ENCODE measurements at regions not wholly inside any gene's neighbourhood (a gene's known extent, or its start where the extent isn't known, plus 50 kb on each side); places are given as distances from the start of the nearest gene placed in this dataset.

DNA sequence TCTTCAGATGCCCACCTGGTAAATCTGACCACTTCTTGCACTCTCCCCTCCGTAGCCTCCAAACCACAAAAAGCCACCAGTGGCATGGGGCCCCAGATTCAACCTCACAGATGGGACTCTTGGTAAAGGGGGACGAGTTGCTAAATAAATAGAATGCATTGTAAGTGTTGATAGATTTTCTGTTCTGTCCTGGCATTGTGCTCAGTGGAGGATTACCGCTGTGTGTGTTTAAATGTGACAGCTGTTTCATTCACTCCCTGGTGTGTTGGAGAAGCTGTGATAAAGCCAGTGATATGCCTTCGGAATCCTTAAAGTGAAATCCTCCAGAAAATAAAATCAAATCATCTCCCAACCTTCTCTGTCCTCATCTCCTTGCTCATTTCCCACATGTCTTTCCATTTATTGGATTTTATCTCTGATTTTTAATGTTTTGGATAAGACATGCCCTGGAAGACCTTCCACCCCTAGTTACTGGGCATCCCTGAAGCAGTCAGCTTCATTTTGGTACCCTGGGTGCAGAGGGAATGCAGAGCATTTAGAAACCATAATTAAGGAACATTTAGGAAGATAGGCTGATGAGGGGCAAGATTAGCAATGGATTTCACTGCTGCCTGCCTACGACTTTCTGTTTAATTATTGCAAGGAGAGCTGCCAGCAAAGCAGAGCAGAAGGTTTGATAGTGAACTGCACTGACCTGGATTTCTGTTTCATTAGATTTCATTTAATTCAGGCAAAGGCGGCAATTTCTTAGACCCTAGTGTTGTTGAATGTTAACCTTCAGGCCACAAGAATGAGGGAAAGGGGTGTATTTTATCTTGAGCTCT is 460.9 kb upstream of the KIRREL3 start:
- Mint-ChIP-seq H3K4me1 (peaks cover 12% of the 10 kb centered on the region), H3K27ac (ENCODE audit: unreplicated experiment) (no peak overlapping the region), H3K4me3 (no peak overlapping the region), H3K27me3 (ENCODE audit: low read depth) (no peaks in the 10 kb centered on the region), H3K36me3 (ENCODE audit: low read depth) (no peaks in the 10 kb centered on the region), H3K9me3 (no peaks in the 10 kb centered on the region)
- no peak for DNase-seq (ENCODE audit: low read depth, low spot score)
- no peak for TF ChIP-seq CTCF (conservative IDR thresholded peaks at IDR 0.05)

- H3K27me3 Mint-ChIP-seq (ENCODE audit: low read depth), result no peaks in the 10 kb centered on the region
- no peaks in the 10 kb centered on the region for H3K36me3 Mint-ChIP-seq (ENCODE audit: low read depth)
- H3K9me3 Mint-ChIP-seq, result no peaks in the 10 kb centered on the region
- DNase-seq (ENCODE audit: low read depth, low spot score), result no peak
- H3K4me1 Mint-ChIP-seq, result peaks cover 24% of the 10 kb centered on the region
- no peak for TF ChIP-seq CTCF (conservative IDR thresholded peaks at IDR 0.05)
- H3K4me3 Mint-ChIP-seq, result no peak overlapping the region
- no peak overlapping the region for H3K27ac Mint-ChIP-seq (ENCODE audit: unreplicated experiment)
Observed at GRCh38 chr11:127458561-127458960, 458.0 kb upstream of the KIRREL3 start.

DNA sequence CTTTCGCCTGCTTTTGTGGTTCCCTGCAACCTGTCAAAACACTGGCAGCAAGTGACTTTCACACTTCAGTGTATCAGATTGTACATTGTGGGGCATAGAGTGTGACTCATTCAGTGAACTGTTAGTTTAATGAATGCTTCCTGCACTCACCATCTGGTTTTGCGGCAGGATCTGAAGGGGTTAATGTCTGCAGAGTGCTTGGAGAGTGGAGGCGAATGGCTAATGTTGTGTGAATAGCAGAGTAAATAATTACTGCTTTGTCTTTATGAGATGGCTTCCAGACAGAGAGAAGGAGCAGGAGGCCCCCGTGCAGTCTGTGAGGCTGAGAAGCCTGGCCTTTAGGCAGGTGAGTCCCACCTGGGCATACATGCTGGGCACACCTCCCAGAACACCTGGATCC is 454.3 kb upstream of the KIRREL3 start:
- Mint-ChIP-seq H3K36me3 (ENCODE audit: low read depth) (no peaks in the 10 kb centered on the region), H3K4me3 (no peak overlapping the region), H3K4me1 (peaks cover 18% of the 10 kb centered on the region), H3K27ac (ENCODE audit: unreplicated experiment) (no peak overlapping the region), H3K9me3 (peaks cover 3% of the 10 kb centered on the region), H3K27me3 (ENCODE audit: low read depth) (no peaks in the 10 kb centered on the region)
- no peak for DNase-seq (ENCODE audit: low read depth, low spot score)
- TF ChIP-seq CTCF (conservative IDR thresholded peaks at IDR 0.05), result no peak

- peaks cover 12% of the 10 kb centered on the region for H3K4me1 Mint-ChIP-seq
- DNase-seq (ENCODE audit: low read depth, low spot score), result no peak
- peaks cover 3% of the 10 kb centered on the region for H3K9me3 Mint-ChIP-seq
- no peaks in the 10 kb centered on the region for H3K27me3 Mint-ChIP-seq (ENCODE audit: low read depth)
- no peak overlapping the region for H3K27ac Mint-ChIP-seq (ENCODE audit: unreplicated experiment)
- H3K4me3 Mint-ChIP-seq, result no peak overlapping the region
- H3K36me3 Mint-ChIP-seq (ENCODE audit: low read depth), result no peaks in the 10 kb centered on the region
- TF ChIP-seq CTCF (conservative IDR thresholded peaks at IDR 0.05), result no peak
Observed at GRCh38 chr11:127452533-127452932, 452.0 kb upstream of the KIRREL3 start.

DNA sequence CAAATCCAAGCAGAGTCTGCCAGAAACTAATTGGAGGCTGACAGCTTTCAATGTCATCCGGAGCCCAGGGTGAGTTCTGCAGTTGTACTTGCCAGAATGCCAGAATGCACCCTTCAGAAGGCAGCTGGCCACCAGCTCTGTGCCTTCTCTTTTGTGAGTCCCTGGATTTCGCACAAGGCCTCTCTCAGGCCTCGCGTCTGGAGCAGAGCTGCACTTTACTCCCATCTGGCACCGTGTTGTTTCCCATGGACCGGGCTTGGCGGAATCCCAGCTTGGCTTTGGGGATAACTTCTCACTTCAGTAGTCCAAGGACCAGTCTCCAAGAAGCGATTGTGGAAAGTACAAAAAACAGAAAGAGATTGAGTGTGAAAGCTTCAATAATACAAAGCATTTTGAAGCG is 451.3 kb upstream of the KIRREL3 start:
- Mint-ChIP-seq H3K9me3 (peaks cover 3% of the 10 kb centered on the region), H3K27ac (ENCODE audit: unreplicated experiment) (no peak overlapping the region), H3K4me1 (peaks cover 12% of the 10 kb centered on the region), H3K27me3 (ENCODE audit: low read depth) (no peaks in the 10 kb centered on the region), H3K4me3 (no peak overlapping the region), H3K36me3 (ENCODE audit: low read depth) (no peaks in the 10 kb centered on the region)
- TF ChIP-seq CTCF (conservative IDR thresholded peaks at IDR 0.05), result no peak
- no peak for DNase-seq (ENCODE audit: low read depth, low spot score)

All from neural crest cell (in vitro differentiated cells).